Activated CD4-positive, CD25-positive, alpha-beta regulatory T cell treated with anti-CD3 and anti-CD28 coated beads, Interleukin-2, amount 50 U/mL, for 16 hours (primary cell): ENCODE measurements at regions not wholly inside any gene's neighbourhood (a gene's known extent, or its start where the extent isn't known, plus 50 kb on each side); places are given as distances from the start of the nearest gene placed in this dataset.

ENCODE experiments used
- DNase-seq: peaks from one replicate; pipeline ENCODE4 v3.0.0-alpha.2; 2020; ENCODE audit warnings: low read depth, low spot score

DNA sequence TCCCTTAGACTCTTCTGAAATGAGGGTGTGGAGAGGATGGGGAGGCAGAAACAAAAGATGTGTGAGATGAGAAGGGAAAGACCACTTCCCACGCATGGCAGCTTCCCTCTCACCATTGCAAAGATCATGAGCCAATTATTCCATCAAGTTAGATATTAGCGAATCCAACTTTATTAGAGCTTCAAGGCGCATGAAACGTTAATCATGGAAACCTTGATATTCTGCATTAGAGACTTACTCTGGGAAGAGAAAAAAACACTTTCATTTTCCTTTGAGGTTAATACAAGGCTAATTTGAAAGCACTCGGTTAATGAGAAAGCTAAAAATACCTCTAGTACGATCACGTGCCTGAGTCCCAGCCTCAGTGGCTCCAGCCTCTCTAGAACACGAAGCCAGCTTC, 220.6 kb upstream of the RPL38 start:
- DNase-seq = no peak

DNA sequence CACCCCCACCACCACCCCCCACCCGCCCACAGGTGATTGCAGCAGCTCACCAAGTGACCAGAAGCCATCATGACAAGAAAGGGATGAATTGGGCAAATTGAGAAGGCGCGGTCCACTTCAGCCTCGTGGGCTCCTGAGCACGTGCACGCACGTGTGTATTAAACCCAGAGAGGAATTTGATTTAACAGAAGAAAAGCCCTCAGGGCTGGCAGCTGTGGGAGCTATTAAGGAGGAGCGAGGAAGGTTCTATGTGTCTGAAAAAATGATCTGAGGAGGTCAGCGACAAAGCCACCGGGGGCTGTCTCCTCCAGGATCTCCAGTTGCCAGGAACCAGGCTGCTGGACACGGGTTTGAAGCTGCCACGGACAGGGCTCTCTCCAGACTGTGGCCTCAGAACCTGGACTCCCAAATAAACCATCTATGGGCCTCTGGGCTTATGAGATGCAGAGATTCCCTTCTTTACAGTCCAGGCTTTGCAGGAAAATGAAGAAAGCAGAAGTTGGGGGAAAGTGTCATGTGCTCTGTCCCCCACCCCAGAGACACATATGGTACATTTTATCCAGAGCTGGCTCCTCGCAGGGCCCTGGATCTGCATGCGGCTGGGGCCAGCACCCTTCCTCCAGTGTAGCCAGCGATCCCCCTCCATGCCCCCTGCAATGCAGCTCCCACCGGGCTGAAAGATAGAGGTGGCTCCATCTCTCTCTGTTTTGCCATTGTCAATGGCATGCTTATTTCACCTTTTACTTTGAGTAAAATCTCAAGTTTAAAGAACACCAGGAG, 219.7 kb upstream of the RPL38 start:
- no peak for DNase-seq

DNA sequence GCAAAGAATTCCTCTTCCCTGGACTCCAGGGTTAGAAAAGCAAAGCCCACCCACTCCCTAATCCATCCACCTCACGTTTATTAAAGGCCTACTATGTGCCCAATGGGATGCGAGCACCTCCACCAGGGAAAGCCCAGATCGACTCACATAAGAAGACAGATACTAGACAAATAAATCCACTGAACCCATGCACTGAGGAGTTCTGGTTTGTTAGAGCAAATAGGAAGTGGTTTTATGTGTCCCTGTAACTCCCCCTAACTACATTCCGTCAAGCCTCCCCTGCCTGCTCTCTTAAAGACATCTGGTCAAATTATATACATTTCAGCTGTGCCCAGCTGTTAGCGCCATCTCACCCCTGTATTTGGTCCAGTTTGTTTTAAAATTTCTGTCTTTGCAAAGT, 218.5 kb upstream of the RPL38 start:
- DNase-seq = no peak

DNA sequence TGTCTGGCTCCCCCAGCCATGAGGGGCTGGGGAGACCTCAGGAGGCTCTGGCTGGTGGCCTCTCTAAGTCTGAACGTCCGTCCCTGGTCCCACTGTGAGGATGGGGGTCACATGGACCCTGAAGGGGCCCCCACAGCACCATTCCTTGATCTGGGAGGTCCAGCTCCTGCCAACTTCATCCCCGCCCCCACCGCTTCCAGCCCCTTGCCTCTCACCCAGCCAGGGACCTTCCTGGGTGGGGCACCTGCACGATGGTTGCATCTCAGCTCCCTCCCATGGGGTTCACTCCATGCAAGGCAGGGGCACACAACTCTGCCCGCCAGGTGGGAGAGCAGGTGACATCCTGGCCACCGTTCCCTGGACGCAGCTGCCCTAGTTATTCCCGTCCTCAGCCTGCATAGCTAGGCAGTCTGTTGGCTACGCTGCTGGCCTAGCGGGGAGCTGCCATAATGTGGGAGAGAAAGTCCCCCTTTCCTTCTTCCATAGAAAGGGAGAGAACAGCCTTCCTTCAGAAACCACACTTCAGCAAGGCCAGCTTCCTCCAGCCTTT, 217.9 kb upstream of the RPL38 start:
- DNase-seq = no peak

DNA sequence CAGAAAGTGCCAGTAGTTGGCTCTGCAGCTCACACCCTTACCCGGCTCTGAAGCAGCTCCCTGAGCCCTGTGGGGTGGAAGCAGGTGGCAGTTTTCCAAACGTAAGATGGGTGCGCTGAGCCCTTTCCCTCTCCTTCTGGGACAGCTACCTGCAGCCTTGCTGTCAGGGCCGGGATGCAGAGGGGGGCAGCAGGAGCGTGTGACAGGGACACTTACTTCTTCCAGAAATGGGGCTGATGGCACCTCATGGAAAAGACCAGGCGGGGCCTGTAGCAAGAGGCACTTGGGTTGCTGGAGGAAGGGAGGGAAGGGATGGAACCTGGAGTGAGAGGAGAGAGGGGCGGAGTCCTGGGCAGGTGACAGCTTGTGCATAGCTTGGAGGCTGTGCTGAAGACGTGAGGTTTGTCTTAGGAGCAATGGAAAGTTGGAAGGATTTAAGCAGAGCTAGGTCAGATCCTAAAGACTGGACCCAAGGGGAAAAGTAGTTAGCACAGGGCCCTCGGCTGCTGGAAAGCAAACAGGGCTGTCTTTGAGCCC, 216.8 kb upstream of the RPL38 start:
- DNase-seq = no peak

DNA sequence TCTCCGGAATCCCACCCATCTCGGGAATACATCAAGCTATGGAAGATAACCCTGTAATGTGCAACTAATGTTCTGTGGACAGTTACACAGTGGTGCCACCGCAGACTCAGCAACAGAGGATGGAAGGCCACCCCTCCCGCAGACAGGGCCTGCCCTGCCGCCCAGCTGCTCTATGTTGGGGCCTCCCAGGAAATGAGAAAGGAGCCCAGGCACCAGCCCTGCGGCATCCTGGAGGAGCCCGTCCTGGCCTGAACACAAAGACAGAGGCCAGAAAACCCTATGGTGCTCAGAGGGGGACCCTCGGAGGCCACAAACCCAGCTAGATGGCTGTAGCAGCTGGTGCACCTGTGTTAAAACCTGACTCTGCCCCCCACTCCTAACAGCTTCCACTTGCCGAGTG, 216.1 kb upstream of the RPL38 start:
- no peak for DNase-seq

DNA sequence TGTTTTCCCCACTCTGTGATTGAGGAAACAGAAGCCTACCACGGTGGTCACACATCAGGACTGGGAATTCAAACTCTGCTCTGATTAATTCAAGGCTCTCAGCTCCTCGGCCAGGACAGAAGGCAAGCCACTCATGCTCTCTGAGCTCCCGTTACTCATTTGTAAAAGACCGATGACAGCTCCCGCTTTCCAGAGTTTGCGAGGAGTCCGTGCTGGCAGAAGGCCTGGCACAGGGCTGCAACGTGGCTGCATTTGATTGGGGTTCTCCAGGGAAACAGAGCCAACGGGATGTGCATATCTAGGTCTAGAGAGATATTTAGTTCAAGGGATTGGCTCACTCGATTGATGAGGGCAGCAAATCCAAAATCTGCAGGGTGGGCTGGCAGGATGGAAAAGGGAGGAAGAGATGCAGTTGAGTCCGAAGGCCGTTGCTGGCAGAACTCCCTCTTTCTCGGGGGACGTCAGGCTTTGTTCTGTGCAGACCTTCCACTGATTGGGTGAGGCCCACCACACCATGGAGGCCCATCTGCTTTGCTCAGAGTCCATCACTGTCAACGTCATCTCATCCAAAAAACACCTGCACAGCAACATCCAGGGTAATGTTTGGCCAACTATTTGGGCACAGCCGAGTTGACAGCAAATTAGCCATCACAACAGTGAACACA, 215.5 kb upstream of the RPL38 start:
- DNase-seq = no peak

DNA sequence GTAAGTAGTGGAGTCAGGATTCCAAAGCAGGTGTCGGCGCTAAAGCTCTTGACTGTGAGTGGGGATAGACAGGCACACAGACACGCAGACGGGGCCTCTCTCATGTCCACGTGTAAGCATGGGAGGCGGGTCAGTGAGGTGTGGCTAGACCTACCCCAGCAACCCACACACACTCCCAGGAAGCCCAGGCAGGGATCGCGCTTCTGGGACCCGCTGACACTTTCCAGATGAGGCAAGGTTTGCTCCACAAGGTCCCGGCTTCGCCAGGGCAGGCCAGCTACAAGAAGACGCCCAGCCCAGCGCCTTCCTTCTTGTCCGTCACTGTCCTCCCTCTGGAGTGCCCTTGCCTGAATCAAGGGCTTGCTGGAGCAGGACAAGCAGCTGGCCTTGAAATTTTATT, 213.8 kb upstream of the RPL38 start:
- DNase-seq = no peak

DNA sequence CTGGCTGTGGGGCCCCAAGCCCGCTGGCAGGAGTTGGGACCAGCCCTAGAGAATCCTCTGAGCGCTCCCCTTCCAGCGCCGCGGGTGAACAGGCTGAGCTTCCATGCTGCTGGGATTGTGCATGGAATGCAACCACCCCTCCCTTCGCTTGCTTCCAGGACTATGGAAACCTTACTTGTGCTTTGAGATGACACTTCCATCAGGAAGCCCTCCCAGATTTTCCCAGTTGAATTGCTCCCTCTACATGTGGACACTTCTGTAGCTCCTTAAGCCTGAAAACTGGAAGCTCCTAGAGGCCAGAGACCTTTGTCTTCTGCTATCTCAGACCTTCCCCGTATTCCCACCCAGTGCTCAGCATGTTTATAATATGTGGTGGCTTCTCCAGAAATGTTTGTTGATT, 213.2 kb upstream of the RPL38 start:
- DNase-seq = no peak

DNA sequence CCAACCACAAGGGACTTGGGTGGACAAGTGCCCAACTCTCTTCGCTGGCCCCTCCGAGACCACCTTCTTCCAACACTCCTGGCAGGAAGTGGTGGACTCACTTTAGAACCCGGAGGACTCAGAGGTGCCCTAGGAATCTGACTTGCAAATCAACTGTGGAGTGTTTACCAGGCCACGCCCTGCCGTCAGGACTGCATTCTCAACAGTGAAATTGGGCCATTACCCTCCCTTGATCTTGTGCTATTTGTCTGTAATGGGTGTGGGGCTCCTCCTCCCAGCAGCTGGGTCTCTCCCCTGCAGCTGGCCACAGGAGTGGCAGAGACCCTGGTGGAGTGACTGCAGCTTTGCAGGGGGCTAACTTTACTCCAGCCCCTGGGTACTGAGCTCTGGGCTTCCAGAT, 212.2 kb upstream of the RPL38 start:
- no peak for DNase-seq

DNA sequence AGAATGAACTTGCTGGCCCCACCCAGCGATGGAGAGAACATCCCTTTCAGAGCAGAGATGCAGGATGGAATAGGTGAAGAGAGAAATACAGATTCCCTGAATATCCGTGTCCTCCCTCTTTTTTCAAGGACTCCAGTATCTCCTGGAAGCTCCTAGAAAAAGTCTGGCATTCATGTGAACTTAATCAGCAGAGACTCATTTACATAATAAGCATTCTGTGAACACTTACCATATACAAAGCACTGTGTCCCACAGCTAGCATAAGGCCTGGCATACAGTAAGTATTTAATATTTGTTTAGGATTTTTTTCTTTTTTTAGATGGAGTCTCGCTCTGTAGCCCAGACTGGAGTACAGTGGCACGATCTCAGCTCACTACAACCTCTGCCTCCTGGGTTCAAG, 208.5 kb upstream of the RPL38 start:
- no peak for DNase-seq

DNA sequence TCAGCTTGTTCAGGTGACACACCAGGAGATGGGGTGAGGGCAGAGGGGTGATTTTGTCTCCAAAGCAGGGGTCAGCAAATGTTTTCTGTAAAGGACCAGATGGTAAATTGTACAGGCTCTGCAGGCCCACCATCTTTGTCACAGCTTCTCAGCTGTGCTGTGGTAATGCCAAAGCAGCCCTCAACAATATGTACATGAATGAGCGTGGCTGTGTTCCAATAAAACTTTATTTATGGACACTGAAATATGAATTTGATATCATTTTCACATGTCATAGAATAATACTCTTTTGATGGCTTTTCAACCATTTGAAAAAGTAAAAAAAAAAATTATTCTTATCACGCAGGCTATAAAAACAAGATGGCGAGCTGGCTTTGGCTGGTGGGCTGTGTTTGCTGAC, 206.4 kb upstream of the RPL38 start:
- no peak for DNase-seq

DNA sequence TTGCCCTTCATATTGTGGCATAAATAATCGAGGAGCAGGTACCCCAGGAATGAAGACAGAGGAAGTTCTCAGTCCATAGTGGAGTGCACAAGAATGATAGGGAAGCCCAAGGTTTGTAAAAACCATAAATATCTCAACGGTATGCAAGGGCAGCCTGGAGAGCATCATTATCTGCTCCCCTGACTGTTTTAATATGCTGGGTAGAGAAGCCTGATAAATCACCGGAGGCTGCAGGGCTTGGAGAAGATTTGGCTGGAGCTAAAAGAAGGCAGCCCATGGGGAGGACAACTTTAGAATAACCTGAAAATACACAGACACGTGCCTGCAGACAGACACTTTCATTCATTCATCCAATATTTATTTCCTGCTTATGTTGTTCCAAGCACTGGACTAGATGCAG, 205.2 kb upstream of the RPL38 start:
- DNase-seq = no peak

DNA sequence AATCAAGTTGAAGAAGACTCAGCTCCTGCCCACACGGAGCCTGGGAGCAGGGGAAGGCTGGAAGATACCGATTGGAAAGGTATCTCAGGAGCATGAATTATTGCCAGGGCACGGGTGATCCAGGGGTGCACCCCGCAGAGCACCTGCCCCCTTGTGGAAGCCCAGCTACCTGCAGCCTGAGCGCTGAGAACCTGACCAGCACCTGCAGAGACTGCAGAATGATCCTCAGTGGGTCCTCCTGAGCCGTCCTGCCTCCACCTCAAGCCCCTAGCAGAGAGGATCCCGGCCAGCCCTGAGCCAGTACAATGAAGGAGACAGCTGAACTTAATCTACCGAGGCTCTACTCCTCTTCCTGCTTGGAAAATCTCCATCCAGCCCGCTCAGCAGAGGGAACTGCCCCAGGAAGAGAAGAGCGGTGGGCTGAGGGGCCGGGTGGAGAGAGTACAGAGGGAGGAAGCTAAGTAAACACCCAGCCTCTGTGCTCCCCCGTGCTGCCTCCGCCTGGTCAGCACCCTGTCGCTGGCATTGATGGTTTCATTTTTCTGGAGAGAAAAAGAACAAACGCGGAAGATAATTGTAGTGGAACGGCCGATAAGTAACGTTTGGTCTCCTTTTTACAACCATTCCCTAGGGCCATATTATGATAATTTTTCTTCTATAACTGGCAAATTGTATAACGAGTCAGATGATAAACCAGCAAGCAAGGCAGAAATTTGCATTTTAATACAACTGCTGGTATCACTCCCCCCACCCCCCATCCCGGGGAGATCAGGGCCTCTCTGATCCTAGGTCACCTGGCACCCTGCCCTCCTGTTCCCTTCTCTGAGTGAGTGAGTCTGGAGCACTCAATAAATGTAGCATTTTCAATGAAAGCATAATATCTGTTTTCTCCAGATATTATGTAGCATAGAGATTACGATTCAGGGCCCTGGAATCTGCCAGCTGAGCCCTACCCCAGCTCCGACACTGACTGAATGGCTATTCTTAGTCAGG, 204.5 kb upstream of the RPL38 start:
- DNase-seq = peak; percentile 7

DNA sequence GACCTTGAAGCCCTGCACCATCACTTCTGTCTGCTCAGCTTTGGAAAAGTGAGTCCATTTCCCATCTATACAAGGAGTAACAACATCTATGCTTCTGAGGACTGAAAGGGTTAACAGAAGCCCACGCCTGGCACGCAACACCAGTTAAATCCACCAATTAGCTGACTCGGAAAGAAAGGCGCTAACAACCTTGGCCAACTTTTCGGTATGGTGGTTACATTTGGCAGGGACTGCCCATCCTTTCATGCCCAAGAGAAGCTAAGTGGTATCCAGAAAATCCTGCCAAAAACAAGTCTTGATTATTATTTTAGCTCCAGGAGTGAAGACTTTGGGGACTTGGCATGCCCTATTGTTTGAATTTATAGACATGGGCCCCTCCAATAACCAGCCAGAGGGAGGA, 202.3 kb upstream of the RPL38 start:
- DNase-seq = no peak

DNA sequence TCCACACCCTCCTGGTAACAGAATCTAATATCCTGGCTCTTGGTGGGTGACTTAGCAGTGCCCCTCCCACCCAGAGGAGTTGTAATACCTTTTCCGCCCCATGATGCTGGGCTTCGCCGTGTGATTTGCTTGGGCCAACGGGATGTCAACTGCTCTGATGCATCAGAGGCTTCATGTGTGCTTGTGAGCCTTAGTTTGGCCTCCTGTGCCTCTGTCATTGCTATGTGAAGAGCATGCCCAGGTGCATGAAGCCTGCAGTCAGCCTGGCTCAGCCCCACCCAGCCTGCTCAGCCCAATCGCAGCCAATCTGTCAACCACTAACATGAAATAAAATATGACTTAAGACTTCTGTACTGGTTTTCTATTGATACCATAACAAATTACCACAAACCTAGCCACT, 201.2 kb upstream of the RPL38 start:
- DNase-seq = no peak

DNA sequence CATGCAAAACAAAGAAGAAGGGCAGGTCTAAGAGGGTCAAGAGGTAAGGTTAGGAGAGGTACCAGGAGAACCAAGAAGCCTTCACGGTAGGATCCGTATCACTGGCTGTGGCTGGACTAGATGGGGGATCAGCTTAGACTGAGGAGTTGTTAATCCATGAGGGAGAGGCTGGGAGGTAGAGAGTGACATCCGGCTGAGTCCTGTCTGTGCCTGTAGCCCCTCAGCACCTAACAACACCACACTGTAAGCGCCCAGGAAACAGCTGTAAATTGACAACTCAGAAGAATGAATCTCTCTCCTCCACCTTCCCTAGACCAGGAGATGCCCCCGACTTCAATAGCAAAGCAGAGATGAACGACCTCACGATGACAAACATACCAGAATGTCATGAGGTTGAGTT, 199.4 kb upstream of the RPL38 start:
- DNase-seq = no peak

DNA sequence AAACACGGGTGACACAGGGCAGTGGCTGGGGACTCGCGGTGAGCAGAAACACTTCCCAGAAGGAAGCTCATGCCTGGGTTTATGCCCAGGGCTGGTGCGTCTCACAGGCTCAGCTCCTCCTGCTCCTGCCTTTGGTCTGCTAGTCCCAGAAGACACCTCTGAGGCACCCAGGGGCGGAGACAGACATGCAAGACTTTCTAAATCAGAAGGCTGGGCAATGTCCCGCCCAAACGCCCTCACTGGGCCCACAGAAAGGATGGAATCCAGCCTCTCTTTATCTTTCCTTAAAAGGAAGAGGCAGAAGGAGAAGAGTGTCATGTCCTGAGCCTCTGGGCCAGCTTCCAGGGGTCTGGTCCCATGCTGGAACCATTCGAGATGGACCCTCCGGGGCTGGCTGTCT, 197.7 kb upstream of the RPL38 start:
- DNase-seq = no peak

DNA sequence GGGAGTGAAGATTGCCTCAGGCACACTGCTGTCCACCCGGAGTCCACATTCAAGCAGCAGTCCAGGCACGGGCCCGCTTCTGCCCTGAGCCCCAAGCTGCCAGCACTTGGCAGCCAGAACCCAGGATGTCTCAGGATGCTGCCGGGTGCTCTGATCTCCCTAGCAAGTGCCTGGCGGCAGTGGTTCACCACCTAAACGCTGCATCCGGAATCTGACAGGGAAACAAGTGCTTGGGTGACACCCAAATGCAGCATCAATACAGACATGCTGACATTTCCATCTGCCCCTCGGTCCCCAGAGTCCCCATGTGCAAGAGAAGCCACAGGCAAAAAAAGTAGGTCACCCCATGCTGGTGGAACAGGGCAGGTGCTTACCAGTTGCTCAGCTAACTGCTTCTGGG, 197.1 kb upstream of the RPL38 start:
- DNase-seq = no peak

DNA sequence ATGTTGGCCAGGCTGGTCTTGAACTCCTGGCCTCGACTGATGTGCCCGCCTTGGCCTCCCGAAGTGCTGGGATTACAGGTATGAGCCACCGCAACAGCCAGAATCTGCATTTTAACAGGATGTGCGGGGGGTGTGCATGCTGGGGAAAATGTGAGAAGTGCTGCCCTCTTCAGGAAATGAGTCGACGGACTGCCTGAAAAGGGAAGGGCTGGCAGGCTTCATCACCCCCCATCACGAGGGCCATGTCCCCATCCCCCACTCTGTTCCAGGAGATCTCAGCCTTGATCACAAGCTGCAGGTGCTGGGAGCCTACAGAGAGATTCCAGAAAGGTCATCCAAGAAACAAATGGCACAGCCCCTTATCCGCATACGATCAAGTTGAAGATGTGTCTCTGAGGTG, 195.3 kb upstream of the RPL38 start:
- no peak for DNase-seq

DNA sequence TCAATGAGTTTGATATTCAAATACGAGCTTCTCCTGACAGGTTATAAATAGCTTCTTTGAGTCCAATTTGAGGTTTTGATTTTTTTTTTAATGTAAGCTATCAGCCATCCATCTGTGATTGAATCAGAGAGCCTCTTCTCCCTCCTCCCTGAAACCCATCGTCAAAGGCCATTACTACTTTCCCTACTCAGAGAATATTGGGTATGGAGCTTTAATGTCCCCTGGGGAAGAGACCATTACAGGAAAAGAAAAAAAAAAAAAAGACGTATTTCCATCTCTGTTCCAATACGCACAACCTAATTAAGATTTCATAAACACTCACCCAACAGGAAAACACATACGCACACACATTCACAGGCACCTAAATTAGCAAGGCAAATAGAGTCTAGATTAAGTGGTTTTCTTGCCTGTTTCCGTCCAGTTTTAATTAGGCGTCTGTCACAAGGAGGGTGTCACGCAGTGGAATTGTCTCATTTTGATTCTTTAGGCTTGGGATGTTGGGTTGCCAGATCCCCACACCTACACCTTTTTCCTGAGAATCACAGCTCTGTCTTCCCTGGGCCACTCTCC, 194.3 kb upstream of the RPL38 start:
- DNase-seq = no peak
